ENCODE measurements at regions not wholly inside any gene's neighbourhood (a gene's known extent, or its start where the extent isn't known, plus 50 kb on each side); places are given as distances from the start of the nearest gene placed in this dataset.

DNA sequence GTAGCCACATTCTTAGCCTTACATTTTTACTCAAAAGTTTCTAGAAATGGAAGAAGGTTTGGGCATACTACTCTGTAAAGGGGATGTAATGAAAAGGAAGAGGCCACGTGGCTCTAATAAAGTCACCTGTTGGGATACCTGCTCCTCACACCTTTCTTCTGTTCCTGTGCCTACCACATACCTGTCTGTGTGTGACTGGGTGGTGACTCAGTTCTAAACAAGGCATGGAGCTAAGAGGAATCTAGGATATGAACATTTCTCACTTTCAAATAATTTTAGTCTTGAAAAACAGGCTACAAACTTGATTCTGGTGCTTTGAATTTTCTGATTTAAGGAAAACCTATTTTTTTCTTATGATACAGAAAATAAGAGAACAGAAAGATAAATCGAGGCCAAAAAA is 363.6 kb downstream of the RFPL4B start:
- TF ChIP-seq, protein P1, sequence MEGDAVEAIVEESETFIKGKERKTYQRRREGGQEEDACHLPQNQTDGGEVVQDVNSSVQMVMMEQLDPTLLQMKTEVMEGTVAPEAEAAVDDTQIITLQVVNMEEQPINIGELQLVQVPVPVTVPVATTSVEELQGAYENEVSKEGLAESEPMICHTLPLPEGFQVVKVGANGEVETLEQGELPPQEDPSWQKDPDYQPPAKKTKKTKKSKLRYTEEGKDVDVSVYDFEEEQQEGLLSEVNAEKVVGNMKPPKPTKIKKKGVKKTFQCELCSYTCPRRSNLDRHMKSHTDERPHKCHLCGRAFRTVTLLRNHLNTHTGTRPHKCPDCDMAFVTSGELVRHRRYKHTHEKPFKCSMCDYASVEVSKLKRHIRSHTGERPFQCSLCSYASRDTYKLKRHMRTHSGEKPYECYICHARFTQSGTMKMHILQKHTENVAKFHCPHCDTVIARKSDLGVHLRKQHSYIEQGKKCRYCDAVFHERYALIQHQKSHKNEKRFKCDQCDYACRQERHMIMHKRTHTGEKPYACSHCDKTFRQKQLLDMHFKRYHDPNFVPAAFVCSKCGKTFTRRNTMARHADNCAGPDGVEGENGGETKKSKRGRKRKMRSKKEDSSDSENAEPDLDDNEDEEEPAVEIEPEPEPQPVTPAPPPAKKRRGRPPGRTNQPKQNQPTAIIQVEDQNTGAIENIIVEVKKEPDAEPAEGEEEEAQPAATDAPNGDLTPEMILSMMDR (IDR thresholded peaks at IDR 0.05) = no peak

GRCh38 chr6:112713402-112713801 is 366.3 kb downstream of the RFPL4B start:
- TF ChIP-seq, protein P1 (IDR thresholded peaks at IDR 0.05) = no peak

DNA sequence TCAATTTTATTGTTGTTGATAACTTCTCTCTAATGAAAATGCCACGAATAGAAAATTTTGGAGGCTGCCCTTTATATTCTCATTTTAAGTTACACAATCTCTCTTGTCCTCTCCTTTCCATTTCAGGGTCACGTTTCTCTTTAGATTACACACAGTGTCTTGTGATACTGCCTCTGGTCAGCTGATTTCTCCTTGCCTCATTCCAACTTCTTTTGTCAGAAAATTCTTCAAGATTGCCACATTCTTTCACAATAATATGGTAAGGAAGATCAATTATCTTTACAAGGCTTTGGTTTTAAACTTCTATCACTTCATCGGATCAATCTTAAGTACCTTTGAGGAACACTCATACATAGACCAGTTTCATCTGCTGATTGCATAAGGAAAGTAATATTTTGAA is 370.3 kb downstream of the RFPL4B start:
- TF ChIP-seq, protein P1 (IDR thresholded peaks at IDR 0.05) = no peak

- TF ChIP-seq, protein P1 (IDR thresholded peaks at IDR 0.05) = no peak
Measured at GRCh38 chr6:112717856-112718255, 370.7 kb downstream of the RFPL4B start.

- TF ChIP-seq, protein P1 (IDR thresholded peaks at IDR 0.05) = no peak
Measured at GRCh38 chr6:112725541-112726085, 378.5 kb downstream of the RFPL4B start.

GRCh38 chr6:112735129-112735528 is 388.0 kb downstream of the RFPL4B start:
- TF ChIP-seq, protein P1 (IDR thresholded peaks at IDR 0.05) = no peak

- TF ChIP-seq, protein P1 (IDR thresholded peaks at IDR 0.05) = no peak
Measured at GRCh38 chr6:112739766-112740165, 392.6 kb downstream of the RFPL4B start.

- TF ChIP-seq, protein P1 (IDR thresholded peaks at IDR 0.05) = no peak
Measured at GRCh38 chr6:112743323-112743722, 396.2 kb downstream of the RFPL4B start.
